Activated CD8-positive, alpha-beta T cell treated with anti-CD3 and anti-CD28 coated beads for 36 hours (primary cell): ENCODE measurements at regions not wholly inside any gene's neighbourhood (a gene's known extent, or its start where the extent isn't known, plus 50 kb on each side); places are given as distances from the start of the nearest gene placed in this dataset.
"Not testable (repeated sequence)": the region's sequence is repeated elsewhere in the genome, so short reads cannot be mapped to it uniquely, and the experiment has no call there.

Experiments
- ATAC-seq: fragments of 200-7000 bp; cut with Tn5 transposase; one replicate; pipeline ENCODE4 v1.10.0; 2021; ENCODE audit warnings: mild to moderate bottlenecking, moderate library complexity
- CTCF ChIA-PET: fragments of 350-600 bp; sonication (Branson Sonifier 250); formaldehyde crosslinking; loops from one replicate; lab custom pipeline; 2021; ENCODE audit warnings: antibody characterized with exemption; lab: Charles Lee
- POLR2A ChIA-PET: fragments of 350-600 bp; sonication (Branson Sonifier 250); formaldehyde crosslinking; loops from one replicate; lab custom pipeline; 2021; ENCODE audit warnings: antibody characterized with exemption; lab: Charles Lee
- DNase-seq: peaks from one replicate; pipeline ENCODE4 v3.0.0-alpha.2; 2020
- H3K27ac Mint-ChIP-seq: one replicate; pipeline ENCODE4 v1.8.0; 2021; ENCODE audit warnings: mild to moderate bottlenecking, mixed read lengths
- H3K27me3 Mint-ChIP-seq: one replicate; pipeline ENCODE4 v1.8.0; 2021; ENCODE audit warnings: mixed read lengths
- H3K36me3 Mint-ChIP-seq: one replicate; pipeline ENCODE4 v1.8.0; 2021; ENCODE audit warnings: low read depth, mixed read lengths
- H3K4me1 Mint-ChIP-seq: one replicate; pipeline ENCODE4 v1.8.0; 2021; ENCODE audit warnings: low read depth, mixed read lengths
- H3K4me3 Mint-ChIP-seq: one replicate; pipeline ENCODE4 v1.8.0; 2021; ENCODE audit warnings: mild to moderate bottlenecking, moderate library complexity, mixed read lengths
- H3K9me3 Mint-ChIP-seq: one replicate; pipeline ENCODE4 v1.8.0; 2021; ENCODE audit warnings: mixed read lengths
- intact Hi-C: fragments of 100-400 bp; cut with micrococcal nuclease; formaldehyde crosslinking; loops from one replicate; pipeline ENCODE4 v1.10.0; 2022
- TF ChIP-seq, protein P1 (sequence below): fragments of 200-600 bp; IDR thresholded peaks from one replicate; pipeline ENCODE4 v1.8.0; 2022; ENCODE audit warnings: antibody characterized with exemption, mild to moderate bottlenecking

DNA sequence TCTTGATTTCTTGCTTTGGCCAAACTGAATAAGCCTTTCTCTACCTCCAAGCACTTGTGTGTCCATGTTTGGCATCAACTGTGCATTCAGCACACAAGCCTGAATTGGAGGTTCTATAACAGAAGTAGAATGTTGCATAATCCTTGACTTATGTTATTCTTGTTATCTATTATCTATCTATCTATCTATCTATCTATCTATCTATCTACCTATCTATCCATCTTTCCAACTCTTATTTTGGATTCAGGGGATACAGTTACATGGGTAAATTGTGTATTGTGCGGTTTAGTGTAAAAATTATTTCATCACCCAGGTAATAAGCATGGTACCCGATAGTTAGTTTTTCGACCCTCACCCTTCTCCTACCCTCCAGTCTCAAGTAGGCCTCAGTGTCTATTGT lies 319.6 kb downstream of the PTH2R start:
- DNase-seq: no peak
- Mint-ChIP-seq H3K4me3 (no peak overlapping the region), H3K27me3 (no peaks in the 10 kb centered on the region), H3K9me3 (peaks cover 5% of the 10 kb centered on the region), H3K36me3 (no peaks in the 10 kb centered on the region), H3K27ac (no peak overlapping the region), H3K4me1 (no peaks in the 10 kb centered on the region)
- TF ChIP-seq, protein P1, sequence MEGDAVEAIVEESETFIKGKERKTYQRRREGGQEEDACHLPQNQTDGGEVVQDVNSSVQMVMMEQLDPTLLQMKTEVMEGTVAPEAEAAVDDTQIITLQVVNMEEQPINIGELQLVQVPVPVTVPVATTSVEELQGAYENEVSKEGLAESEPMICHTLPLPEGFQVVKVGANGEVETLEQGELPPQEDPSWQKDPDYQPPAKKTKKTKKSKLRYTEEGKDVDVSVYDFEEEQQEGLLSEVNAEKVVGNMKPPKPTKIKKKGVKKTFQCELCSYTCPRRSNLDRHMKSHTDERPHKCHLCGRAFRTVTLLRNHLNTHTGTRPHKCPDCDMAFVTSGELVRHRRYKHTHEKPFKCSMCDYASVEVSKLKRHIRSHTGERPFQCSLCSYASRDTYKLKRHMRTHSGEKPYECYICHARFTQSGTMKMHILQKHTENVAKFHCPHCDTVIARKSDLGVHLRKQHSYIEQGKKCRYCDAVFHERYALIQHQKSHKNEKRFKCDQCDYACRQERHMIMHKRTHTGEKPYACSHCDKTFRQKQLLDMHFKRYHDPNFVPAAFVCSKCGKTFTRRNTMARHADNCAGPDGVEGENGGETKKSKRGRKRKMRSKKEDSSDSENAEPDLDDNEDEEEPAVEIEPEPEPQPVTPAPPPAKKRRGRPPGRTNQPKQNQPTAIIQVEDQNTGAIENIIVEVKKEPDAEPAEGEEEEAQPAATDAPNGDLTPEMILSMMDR: no peak
- intact Hi-C loops: no loop called here
- CTCF ChIA-PET: no interaction called here
- ATAC-seq: no peak
- POLR2A ChIA-PET: no interaction called here

DNA sequence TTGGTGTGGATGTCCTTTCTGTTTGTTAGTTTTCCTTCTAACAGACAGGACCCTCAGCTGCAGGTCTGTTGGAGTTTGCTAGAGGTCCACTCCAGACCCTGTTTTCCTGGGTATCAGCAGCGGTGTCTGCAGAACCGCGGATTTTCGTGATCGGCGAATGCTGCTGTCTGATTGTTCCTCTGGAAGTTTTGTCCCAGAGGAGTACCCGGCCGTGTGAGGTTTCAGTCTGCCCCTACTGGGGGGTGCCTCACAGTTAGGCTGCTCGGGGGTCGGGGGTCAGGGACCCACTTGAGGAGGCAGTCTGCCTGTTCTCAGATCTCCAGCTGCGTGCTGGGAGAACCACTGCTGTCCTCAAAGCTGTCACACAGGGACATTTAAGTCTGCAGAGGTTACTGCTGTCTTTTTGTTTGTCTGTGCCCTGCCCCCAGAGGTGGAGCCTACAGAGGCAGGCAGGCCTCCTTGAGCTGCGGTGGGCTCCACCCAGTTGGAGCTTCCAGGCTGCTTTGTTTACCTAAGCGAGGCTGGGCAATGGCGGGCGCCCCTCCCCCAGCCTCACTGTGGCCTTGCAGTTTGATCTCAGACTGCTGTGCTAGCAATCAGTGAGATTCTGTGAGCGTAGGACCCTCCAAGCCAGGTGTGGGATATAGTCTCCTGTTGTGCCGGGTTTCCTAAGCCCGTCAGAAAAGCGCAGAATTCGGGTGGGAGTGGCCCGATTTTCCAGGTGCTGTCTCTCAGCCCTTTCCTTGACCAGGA lies 345.2 kb downstream of the PTH2R start:
- H3K4me3 Mint-ChIP-seq, POLR2A ChIA-PET, intact Hi-C loops, H3K27me3 Mint-ChIP-seq, H3K4me1 Mint-ChIP-seq, DNase-seq, CTCF ChIA-PET, H3K9me3 Mint-ChIP-seq, ATAC-seq, H3K27ac Mint-ChIP-seq, H3K36me3 Mint-ChIP-seq: not testable (repeated sequence)

DNA sequence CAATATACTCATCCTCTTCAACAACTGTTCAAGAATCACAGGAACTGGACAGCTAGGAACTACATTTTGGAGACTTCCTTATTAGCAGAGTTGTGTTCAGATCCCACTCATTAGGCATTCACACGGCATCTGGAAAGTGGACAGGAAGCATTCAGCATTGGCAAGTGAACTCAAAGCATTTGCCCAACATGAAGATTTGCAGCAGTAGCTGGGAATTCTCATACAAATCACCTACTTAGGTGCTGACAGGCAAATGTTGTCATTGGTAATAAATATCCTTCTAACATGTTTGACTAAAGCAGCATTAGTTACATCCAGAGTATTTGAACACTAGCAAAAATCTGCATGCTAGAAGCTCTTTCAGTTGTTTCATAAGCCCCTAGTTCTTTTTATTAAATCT lies 350.8 kb downstream of the PTH2R start:
- Mint-ChIP-seq H3K27me3 (no peaks in the 10 kb centered on the region), H3K9me3 (peaks cover 9% of the 10 kb centered on the region), H3K4me1 (no peaks in the 10 kb centered on the region), H3K36me3 (no peaks in the 10 kb centered on the region), H3K4me3 (no peak overlapping the region), H3K27ac (no peak overlapping the region)
- intact Hi-C loops: no loop called here
- TF ChIP-seq, protein P1: no peak
- ChIA-PET POLR2A (interaction anchor here (0.8 kb wide), 1 partner anchor 231 kb away, joined by 3 read pairs; no protein-coding TSS in a partner anchor), CTCF (no interaction called here)
- no peak for DNase-seq
- no peak for ATAC-seq

DNA sequence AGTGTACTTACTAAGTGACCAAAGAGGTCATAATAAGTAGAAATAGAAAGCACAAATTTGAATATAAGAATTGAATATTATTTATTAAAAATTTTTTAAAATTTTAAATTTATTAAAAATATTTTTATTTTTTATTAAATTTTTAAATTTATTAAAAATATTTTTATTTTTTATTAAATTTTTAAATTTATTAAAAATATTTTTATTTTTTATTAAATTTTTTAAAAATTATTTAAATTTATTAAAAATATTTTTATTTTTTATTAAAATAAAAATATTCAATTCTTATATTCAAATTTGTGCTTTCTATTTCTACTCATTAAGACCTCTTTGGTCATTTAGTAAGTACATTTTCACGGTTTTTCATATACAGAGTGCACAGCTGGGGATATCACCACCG lies 366.5 kb downstream of the PTH2R start:
- intact Hi-C loops, H3K36me3 Mint-ChIP-seq, H3K27ac Mint-ChIP-seq, H3K9me3 Mint-ChIP-seq, H3K27me3 Mint-ChIP-seq, H3K4me1 Mint-ChIP-seq, DNase-seq, POLR2A ChIA-PET, CTCF ChIA-PET, H3K4me3 Mint-ChIP-seq, ATAC-seq: not testable (repeated sequence)

DNA sequence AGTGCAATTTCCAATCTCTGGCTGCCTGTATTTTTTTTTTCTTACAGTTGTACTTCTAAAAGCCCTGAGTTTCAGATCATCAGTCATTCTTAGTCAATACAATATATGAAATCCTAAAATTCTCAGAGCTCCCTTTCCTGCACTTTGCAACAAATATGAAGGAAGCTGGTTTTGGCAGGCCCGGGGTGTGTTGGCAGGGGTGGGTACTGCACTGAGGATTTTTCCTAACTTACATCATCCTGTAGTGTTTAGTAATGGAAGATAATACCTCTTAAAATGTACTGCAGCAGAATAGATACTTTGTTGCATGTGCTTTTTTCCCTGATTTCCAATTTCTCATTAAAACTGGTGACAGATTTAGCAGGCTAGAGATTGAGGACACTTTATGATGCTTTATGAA lies 374.6 kb downstream of the PTH2R start:
- no peak overlapping the region for H3K4me3 Mint-ChIP-seq
- H3K4me1 Mint-ChIP-seq: no peaks in the 10 kb centered on the region
- no peak for DNase-seq
- no peaks in the 10 kb centered on the region for H3K27me3 Mint-ChIP-seq
- H3K9me3 Mint-ChIP-seq: no peaks in the 10 kb centered on the region
- intact Hi-C loops: no loop called here
- no peak for ATAC-seq
- CTCF ChIA-PET: no interaction called here
- TF ChIP-seq, protein P1: no peak
- POLR2A ChIA-PET: no interaction called here
- H3K27ac Mint-ChIP-seq: no peak overlapping the region
- H3K36me3 Mint-ChIP-seq: no peaks in the 10 kb centered on the region

DNA sequence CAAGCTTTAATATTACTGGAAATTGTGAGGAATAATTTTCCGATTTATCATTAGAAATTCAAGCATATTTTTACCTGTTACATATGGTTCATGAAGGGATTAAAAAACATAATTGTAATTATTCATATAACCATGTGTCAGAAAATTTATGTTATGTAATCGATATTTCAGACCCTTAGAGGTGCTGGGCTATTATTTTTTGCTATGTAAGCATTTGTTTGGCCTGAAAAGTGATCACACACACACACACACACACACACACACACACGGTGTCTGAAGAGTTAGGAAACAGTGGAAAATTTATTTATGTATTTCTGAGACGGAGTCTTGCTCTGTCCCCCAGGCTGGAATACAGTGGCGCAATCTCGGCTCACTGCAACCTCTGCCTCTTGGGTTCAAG lies 375.5 kb downstream of the PTH2R start:
- ChIA-PET POLR2A (no interaction called here), CTCF (no interaction called here)
- intact Hi-C loops: no loop called here
- Mint-ChIP-seq H3K27ac (no peak overlapping the region), H3K9me3 (no peaks in the 10 kb centered on the region), H3K4me3 (no peak overlapping the region), H3K27me3 (no peaks in the 10 kb centered on the region), H3K4me1 (no peaks in the 10 kb centered on the region), H3K36me3 (no peaks in the 10 kb centered on the region)
- TF ChIP-seq, protein P1: no peak
- no peak for DNase-seq
- ATAC-seq: no peak
